ENCODE measurements at regions not wholly inside any gene's neighbourhood (a gene's known extent, or its start where the extent isn't known, plus 50 kb on each side); places are given as distances from the start of the nearest gene placed in this dataset.

DNA sequence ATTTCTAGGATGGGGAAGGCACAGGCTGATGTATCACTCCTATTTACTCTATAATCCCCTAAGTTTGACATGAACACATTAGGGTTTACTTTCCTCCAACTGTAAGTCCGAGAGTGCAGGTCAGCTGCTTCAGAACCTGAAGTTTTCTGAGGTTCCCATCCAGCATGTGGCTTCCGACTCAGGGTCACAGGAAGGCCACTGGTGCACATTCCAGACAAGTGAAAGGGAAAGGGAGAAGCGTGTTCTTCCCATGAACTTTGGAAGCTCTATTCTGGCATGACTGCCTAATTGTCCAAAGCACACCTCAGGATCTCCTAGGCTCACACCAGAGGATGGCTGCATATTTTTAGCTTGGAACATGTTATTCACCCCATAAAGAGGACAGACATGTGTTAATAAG, 602.6 kb downstream of the SEMA5A start:
- no peak for DNase-seq

DNA sequence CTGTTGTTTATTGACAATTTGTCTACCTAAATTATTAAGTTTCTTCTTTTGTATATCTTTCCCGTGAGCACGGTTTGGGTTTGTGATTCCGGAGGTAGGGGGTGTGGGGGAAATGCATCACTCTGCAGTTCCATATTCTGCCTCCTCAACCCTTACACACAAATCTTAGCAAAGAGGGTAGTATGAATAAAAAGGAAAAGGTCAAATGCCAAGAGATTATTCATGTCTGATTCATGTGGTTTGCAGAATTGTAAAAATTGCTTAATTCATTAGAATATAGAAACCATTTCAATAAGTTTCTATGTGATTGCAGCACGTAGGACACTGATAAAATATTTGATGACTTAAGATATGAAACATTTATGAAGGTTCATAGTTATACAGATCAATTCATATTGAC, 601.9 kb downstream of the SEMA5A start:
- no peak for DNase-seq

DNA sequence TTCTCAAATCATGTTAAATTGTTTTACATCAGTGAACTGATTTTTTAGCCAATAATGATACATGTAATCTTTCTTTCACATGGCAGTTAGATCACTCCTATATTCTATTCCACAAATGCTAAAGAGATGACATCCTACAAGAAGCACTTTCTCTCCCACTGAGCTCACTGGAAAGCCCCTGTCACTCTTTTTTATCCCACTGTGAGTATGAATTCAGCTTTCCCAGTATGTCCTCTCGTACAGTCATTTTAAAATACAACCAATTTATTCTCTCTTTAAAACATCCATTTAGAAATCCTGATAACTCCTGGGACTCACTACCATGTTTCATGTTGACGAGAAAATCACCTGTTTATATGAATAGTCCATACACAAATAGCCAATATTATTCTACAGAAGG, 599.9 kb downstream of the SEMA5A start:
- DNase-seq = no peak

DNA sequence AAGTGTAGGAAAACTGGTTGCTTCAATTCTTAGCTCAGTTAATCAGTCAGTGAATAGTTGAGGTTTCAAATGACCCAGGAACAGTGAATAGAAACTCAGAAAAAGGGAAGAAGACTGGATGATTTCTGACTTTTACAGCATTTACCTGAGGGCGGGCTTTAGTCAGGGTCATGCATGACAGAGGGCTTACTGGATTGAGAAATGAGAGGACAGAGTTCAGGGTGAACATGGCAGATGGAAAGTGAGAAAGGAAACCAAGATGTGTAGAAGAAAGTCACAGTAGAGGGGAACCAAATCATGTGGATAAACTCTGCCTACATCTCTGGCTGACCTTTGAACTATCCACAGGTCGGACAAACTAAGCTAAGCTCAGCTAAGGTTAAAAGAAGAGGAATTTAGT, 596.0 kb downstream of the SEMA5A start:
- no peak for DNase-seq

DNA sequence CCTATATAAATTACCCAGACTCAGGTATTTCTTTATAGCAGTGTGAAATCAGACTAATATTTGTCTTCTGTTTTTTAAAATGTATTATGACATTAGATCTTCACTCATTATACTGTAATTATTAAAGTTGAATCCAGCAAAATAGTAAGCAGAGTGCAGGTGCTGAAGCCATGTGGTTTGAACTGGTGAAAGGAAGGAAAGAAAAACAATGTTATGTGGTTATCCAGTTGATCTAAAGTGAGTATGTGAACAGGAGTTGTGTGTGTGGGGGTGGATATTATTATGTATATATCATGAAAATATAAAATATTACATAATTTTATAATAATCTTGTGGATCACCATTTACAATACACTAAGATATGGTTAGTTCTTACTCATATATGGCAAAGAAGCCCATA, 593.7 kb downstream of the SEMA5A start:
- no peak for DNase-seq

DNA sequence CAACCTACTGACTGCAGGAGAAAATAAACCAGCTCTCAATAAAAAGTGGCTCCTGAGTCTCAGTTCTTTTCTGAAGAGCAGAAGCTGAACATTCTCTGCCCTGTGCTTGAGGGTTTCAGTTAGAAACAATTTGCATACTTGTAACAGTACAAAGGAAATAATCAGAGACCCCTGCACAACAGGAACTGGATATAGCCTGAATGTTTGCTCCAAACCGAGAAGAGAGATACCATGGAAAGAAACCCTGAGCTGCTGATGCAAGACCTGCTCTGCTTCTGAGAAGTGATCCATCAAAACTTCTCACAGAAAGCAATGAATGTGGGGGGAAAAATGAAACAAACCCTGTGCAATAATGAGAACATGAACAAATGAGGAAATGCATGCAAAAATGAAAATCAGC, 592.9 kb downstream of the SEMA5A start:
- DNase-seq = no peak

DNA sequence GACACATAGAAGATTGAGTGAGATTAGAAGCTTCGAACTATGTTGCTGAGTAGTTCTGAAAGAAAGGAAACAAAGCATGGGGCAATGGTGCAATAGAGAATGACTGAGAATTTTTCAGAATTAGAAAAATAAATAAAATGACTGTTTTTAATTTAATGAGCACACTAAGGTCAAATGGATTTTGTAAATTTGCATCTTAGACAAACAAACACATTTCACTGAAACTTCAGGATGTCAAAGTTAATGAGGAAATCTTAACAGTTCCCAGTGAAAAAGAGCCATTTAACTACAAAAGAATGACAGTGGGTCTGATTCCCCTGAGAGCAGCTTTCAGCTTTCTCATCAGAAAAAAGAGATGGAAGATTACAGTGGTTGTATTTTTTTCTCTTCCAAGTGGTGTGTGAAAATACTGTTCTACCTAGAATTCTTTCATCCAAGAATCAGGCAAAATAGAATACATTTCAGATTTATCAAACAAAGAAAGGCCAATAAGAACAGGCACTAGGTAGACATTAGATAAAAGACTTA, 591.9 kb downstream of the SEMA5A start:
- no peak for DNase-seq

DNA sequence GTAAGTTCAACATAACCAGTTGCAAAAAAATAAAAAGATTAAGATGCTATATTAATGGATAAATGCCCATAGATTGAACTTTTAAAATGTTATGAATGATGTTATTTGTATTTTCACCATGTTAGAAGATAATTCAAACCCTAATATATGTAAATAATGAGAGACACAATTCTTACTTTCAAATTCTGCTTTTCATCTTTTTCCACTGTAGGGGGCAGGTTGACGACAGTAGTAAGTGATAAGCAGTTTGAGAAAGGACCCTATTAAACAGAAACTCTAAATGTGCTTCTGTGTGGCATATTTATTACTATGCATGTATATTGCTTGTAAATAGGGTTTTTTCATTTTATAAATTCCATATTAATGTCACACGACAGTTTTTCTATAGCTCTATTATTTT, 591.1 kb downstream of the SEMA5A start:
- DNase-seq = no peak

DNA sequence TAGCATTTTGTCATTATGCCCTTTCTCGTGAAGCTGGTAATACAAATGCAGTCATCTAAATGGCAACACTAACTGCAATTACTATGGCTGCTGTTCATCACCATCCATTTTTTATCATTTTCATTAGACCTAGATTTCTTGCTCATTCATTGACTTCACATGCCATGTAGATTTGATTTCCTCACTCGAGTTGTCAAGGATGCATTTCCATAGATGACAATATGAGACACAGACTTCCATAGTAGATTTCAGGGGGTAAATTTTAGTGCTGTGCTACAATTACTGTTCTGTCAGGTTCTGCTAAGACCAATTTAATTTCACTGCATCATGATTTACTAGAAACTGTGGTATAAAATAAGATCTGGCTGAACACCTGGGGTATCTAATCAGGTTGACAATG, 589.2 kb downstream of the SEMA5A start:
- DNase-seq = no peak

DNA sequence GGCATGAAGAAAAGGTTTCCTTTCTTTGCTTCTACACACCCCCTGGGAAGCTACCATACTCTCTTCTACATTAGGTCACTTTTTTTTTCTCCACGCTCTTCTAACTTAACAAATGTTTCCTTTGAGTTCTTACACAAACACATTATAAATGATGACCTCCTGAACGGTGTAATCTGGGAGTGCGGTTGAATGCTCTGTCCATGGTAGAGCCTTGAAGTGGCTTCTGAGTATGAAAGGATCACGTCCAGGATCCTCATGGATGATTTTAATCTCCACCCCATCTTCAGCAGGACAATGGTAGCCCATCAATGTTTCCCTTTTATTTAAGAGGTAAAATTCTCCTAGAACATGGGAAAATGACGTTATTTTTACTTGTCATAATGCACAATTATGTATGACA, 587.3 kb downstream of the SEMA5A start:
- no peak for DNase-seq

DNA sequence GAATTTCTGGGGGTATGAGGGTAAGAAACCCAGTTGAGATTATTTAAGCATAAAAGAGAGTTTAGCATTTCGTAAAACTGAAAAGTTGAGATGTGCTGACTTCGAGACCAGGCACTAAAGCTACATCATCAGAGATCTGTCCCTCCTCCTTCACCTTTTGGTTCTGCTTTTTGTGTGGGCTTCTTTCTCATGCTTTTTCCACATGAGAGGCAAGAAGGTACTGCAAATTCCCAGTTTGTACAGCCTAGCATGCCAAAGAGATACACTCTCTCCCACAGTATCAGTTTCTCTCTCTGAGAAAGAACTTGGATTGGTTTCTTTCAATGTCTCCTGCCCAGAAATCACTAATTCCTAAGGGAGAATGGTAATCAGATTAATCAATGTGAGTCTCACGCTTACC, 584.7 kb downstream of the SEMA5A start:
- DNase-seq = no peak

DNA sequence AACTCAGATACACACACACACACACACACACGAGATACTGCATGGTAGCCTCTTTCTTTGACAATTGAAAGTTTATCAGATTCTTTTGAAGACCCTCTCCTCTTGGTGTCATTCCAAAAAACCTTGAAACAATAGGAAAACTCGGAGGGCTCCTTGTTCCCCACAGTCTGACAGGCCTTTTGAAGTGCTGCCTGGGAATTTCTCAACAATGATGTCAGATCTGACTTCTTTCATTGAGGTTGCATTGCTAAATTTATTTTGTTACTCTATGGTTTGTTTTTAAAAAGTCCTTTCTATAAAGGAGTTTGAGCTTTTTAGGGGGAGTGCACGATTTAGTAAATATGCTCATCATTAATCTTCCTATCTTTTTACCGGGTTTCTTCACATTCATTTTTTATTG, 583.9 kb downstream of the SEMA5A start:
- no peak for DNase-seq

DNA sequence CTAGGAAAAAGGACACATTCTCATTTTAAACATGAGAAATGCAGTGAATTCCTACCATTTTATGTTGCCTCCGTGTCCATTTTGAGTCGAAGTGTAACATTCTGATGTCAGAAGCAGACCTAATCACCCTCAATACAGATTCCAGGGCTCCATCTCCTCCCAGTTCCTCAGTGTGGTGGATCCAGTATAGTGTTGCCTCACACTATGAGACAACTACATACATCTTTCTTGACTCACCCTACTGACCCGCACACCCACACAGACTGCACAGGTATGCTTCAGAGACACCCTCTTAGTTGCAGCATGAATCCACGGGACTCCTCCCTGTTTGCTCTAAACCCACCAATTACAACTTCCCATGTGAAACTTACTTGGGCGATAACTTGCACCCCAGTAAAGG, 564.9 kb downstream of the SEMA5A start:
- DNase-seq = no peak

DNA sequence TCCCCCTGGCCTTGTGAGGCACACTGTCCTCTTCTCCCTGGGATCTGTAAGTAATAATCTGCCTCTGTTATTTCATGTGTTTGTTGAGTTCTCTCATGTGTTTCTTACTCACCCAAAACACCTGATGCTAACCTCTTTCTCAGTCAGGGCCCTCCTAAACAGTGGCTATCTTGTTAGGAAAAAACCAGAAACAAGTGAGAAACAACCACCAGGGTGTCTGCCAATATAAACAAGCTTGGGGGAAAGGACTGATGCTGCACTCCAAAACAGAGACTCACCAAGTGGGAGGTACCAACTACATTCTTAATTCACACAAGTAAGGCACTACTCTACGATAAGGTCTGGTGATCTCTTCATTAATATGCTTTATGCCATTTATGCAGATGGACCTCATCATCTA, 564.4 kb downstream of the SEMA5A start:
- no peak for DNase-seq

DNA sequence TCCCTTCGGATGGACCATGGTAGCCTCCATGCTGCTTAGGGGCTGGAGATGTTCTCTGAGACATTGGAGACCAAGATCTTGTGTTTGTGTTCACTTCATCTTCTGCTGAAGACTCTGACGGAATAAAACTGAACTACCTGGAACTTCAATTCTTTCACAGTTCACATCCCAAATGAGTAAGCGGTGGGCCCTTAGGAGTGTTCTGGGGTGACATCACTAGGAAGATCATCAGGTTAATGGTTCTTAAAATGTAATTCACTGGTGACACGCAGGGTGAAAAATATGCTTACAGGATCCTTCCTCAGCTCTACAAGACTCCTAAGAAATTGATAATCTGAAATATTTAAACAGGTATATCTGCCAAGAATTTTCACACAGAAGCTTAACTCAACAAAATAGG, 561.5 kb downstream of the SEMA5A start:
- DNase-seq = no peak
